RWPE1 (cell line): ENCODE measurements at regions not wholly inside any gene's neighbourhood (a gene's known extent, or its start where the extent isn't known, plus 50 kb on each side); places are given as distances from the start of the nearest gene placed in this dataset.

Source experiments
- CTCF ChIA-PET: fragments of 350-600 bp; sonication (Branson Sonifier 250); formaldehyde crosslinking; extraction: SDS; loops from one replicate; lab custom pipeline; 2021; lab: Yijun Ruan, JAX
- POLR2A ChIA-PET: fragments of 400-600 bp; formaldehyde crosslinking; extraction: SDS; loops from one replicate; lab custom pipeline; 2020; ENCODE audit warnings: antibody characterized with exemption; ENCODE audit not compliant: low non-redundant PET; lab: Yijun Ruan, JAX
- DNase-seq: peaks from one replicate; pipeline ENCODE4 v3.0.0; 2012; ENCODE audit warnings: low spot score
- H3K27ac ChIP-seq: fragments of 450-650 bp; 2 replicates; pipeline ENCODE4 v1.5.1; 2017
- TF ChIP-seq, protein P1 (sequence below): fragments of 450-650 bp; conservative IDR thresholded peaks from 2 replicates; pipeline ENCODE4 v1.5.1; 2017; ENCODE audit warnings: low read depth, mild to moderate bottlenecking

DNA sequence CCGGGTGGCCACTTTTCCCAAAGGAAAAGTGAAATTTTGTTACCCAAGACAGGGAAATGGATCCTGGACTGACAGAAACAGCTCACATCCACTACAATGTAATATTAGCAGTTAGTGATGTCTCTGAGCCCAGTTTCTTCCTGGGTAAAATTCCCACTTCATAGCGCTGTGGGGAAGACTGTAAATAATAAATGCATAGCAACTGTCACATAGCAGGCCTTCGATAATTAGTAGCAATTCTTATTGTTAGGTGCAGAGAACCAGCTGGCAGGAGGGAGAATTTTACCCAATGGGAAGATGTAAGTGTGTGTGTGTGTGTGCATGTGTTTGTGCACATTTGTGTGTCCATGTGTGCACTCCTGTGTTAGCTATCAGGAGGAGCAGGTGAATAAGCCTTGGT lies 221.5 kb downstream of the SLC4A3 start:
- no peak for DNase-seq
- CTCF ChIA-PET = no interaction called here
- TF ChIP-seq, protein P1, sequence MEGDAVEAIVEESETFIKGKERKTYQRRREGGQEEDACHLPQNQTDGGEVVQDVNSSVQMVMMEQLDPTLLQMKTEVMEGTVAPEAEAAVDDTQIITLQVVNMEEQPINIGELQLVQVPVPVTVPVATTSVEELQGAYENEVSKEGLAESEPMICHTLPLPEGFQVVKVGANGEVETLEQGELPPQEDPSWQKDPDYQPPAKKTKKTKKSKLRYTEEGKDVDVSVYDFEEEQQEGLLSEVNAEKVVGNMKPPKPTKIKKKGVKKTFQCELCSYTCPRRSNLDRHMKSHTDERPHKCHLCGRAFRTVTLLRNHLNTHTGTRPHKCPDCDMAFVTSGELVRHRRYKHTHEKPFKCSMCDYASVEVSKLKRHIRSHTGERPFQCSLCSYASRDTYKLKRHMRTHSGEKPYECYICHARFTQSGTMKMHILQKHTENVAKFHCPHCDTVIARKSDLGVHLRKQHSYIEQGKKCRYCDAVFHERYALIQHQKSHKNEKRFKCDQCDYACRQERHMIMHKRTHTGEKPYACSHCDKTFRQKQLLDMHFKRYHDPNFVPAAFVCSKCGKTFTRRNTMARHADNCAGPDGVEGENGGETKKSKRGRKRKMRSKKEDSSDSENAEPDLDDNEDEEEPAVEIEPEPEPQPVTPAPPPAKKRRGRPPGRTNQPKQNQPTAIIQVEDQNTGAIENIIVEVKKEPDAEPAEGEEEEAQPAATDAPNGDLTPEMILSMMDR = no peak
- H3K27ac ChIP-seq = no peak overlapping the region
- POLR2A ChIA-PET = no interaction called here

DNA sequence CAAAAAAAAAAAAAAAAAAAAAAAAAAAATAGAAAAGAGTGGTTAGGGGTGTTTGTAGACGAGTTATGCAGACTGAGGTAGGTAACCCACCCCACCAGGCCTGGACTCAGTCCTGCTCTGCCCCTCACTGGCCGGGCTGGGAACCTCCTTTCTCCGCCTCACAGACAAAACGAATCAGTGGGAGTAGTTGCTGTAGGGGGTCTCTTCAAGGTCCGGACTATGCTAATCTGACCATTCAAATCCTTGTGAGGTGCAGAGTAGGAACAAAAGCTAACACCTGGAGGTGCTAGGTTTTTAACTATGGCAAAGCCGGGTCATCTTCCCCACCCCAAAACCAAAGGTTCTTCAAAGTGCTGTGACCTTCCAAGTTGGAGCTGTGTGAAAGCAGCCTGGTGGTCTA lies 223.7 kb downstream of the SLC4A3 start:
- no peak for DNase-seq
- H3K27ac ChIP-seq = no peak overlapping the region
- POLR2A ChIA-PET = no interaction called here
- TF ChIP-seq, protein P1 = no peak
- CTCF ChIA-PET = no interaction called here

DNA sequence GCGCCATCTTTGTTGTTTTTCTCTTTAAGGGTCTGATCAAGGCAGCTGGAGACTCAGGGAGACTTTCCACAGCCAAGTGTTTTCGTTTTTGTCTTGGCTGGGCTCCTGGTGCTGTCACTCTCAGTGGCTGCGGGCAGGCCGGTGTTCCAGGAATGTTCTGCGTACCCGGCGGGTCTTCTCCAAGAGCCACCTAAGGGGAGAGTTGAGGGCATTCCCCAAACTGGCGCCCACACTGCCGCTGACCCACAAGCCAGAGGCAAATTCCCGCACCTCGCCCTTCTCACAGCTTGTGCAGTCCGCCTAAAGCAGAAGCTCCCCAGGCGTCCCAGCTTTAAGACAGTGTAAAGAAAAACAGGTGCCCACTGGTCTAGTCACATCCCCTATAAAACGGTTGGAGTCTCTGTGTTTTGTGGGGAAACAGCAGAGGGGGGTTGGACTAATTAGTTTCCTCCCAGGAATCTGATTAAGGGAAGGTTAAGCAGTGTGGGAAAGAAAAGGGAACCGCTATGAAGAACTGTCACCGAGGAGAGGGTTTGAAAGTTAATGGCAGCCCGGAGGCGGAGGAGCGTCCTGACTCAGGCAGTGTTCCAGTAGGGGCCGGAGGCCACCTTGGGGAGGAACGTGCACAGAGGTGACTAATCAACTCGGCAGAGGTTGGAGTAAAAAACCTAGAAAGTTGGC lies 224.5 kb downstream of the SLC4A3 start:
- ChIA-PET CTCF (no interaction called here), POLR2A (no interaction called here)
- DNase-seq = peak; percentile 74
- H3K27ac ChIP-seq = no peak overlapping the region
- TF ChIP-seq, protein P1 = no peak

DNA sequence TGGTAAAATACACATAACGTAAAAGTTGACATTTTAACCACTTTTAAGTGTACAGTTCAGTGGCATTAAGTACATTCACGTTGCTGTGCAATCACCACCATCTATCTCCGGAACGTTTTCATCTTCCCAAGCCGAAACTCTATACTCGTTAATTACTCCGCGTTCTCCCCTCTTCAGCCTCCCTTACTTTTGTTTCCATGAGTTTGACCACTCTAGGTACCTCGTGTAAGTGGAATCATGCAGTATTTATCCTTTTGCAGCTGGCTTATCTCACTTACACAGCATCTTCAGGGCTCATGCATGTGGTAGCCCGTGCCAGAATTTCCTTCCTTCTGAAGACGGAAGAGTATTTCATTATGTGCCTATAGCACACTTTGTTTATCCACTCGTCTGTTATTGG lies 225.2 kb downstream of the SLC4A3 start:
- ChIA-PET CTCF (no interaction called here), POLR2A (no interaction called here)
- TF ChIP-seq, protein P1 = no peak
- H3K27ac ChIP-seq = no peak overlapping the region
- no peak for DNase-seq

DNA sequence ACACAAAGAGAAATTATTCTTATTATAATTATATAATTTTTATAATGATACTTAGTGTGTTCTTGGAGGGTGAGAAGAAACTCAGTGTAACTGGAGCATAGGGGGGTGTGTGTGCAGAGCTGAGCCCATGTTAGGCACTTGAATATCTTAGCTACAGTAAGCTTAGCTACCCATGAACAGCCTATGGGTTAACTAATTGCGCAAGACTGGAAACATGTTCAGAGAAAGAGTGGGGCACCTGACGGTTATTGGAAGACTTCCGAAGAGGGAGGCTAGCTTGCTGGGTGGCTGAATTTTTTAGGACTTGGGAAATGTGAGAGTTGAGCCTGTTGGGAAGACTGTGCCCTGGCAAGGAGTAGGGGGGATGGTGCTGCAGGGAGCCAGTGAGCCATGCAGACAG lies 229.2 kb downstream of the SLC4A3 start:
- no peak for DNase-seq
- TF ChIP-seq, protein P1 = no peak
- H3K27ac ChIP-seq = no peak overlapping the region
- POLR2A ChIA-PET = no interaction called here
- CTCF ChIA-PET = no interaction called here

DNA sequence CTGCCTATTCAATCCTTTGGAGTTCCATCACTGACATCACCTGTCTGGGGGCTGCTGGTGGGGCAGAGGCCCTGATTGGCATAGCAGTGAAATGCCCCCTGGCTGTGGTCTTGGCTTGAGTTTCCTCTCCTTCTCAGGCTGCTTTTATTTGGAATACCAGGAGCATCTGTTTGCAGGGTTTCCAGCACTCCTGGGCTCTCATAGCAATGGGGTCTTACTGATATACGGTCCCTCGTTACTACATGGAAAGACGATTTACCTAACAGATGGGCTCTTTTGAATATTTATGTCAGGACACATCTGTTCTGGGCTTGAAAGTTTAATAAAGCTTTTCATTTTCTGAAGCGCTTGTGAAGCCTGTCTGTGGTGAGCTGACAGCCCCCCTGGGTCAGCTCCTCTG lies 230.3 kb downstream of the SLC4A3 start:
- POLR2A ChIA-PET = no interaction called here
- TF ChIP-seq, protein P1 = no peak
- H3K27ac ChIP-seq = no peak overlapping the region
- no peak for DNase-seq
- CTCF ChIA-PET = no interaction called here
